Nucleus accumbens (tissue), 56 donors: ENCODE measurements at regions not wholly inside any gene's neighbourhood (a gene's known extent, or its start where the extent isn't known, plus 50 kb on each side); places are given as distances from the start of the nearest gene placed in this dataset.
"Not testable (repeated sequence)": the region's sequence is repeated elsewhere in the genome, so short reads cannot be mapped to it uniquely, and the experiment has no call there.

Source experiments
- DNase-seq, 56 donors: peaks; one replicate each; lab custom pipeline; 2025; lab: John Stamatoyannopoulos, UW

DNA sequence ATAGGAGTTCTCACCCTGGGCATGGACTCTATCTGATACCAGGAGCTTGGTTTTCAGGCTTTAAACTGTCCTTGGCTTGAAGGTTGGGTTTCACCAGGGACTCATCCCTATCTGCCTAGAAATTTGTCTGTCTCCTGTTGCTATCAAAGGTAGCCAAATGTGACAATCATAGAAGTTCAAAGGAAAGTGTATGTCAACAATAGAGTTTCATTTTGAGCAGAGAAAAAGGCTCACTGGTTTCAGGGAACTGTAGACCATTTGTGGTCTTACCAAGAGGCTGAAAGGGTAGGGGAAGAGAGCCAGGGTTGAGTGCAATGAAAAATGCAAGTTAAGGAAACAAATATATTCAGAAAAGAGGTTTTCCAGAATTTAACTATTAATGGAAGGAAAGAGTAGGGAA lies 966.8 kb upstream of the CITED2 start:
- DNase-seq, result no peak

- no peak for DNase-seq
These were observed 966.3 kb upstream of the CITED2 start for GRCh38 chr6:140340795-140341194.

DNA sequence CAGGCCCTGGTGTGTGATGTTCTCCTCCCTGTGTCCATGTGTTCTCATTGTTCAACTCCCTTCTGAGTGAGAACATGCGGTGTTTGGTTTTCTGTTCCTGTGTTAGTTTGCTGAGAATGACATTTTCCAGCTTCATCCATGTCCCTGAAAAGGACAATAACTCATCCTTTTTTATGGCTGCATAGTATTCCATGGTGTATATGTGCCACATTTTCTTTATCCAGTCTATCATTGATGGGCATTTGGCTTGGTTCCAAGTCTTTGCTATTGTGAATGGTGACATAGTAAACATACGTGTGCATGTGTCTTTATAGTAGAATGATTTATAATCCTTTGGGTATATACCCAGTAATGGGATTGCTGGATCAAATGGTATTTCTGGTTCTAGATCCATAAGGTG lies 964.6 kb upstream of the CITED2 start:
- not testable (repeated sequence) for DNase-seq

- DNase-seq, result no peak
These were observed 947.4 kb upstream of the CITED2 start for GRCh38 chr6:140321891-140322290.

GRCh38 chr6:140320081-140321080 lies 945.9 kb upstream of the CITED2 start:
- DNase-seq, result no peak

GRCh38 chr6:140319209-140319608 lies 944.8 kb upstream of the CITED2 start:
- DNase-seq, result no peak

DNA sequence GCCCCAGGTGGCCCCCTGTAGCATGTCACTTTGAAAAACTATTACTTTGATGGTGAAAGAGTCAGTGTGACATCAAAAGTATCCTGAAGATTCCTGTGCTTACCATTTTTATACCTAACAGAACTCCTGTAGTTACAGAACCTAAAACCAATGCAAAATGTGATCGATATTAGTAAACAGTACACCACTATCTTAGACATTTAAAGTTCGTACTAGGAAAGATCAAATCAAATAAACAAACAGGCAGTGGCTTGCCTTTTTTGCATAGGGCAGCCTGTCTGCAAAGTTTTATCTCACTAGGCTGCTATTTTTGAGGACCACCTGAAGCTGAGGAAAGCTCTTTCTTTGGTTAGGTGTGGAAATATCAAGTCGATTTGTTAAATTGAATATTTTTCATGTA lies 944.0 kb upstream of the CITED2 start:
- DNase-seq, result no peak

- DNase-seq, result no peak
These were observed 943.5 kb upstream of the CITED2 start for GRCh38 chr6:140317950-140318349.

DNA sequence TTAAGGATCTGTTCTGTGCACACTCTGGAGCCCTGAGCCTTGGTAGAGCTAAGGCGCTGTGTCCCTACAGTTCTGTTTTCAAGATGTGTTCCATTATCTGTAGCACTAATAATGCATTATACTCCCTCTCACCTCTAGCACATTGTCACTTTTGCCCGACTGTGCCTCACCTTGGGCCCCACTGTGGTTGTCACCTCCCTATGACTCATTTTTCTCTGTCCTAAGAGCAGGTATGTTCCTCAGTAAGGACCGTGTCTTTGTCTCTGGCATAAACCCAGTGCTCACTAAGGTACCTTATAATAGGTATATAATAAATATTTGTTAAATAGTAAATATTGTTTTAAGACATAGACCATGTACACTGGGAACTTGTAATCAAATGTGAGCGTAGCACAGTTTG lies 942.5 kb upstream of the CITED2 start:
- no peak for DNase-seq

DNA sequence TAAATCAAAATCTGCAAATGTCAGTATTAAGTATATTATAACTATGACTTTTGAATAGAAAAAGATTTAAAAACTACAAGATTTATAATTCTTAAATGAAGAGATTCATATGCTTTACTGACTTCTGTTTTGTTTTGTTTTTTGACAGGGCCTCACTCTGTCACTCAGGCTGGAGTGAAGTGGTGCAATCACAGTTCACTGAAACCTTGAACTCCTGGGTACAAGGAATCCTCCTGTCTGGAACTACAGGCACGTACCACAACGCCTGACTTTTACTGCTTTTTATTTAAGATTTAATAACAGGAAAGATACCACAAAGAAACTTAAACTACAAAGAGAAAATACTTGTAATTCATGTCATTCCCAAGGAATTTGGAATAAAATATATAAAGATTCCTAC lies 940.2 kb upstream of the CITED2 start:
- no peak for DNase-seq

- DNase-seq, result no peak
These were observed 936.7 kb upstream of the CITED2 start for GRCh38 chr6:140311146-140311545.

DNA sequence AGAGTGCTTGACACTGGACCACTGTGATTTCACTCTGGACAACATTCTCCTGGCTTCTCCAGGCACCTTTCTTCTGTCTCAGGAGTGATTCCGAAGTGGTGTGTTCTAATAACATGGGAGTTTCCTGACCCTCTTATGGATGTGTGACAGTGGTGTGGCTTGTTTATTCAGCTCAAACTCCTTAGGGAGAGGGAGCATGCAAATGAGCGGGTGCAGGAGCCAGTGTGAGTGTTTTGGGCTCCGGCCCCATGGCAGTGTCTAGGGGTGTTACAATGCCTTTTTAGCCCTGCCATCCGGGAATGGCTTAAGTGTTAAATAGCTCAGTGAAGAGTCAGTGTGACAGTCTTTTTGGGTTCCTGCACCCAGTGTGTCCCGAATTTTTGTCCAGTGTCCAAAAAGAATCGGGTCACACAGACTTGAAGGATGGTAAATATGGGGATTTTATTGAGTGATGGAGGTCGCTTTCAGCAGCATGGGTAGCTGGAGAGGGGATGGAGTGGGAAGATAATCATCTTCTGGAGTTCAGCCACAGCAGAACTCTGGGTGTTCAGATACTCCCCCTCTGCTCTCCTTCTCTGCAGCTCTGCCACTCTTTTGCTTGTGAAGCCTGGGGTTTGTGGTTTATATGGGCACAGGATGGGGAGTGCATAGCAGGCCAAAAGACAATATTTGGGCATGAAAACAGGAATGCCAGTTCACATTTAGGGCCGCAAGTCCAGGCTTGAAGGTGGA lies 928.9 kb upstream of the CITED2 start:
- DNase-seq, result no peak

GRCh38 chr6:140300331-140300730 lies 925.9 kb upstream of the CITED2 start:
- no peak for DNase-seq

- DNase-seq, result no peak
These were observed 914.7 kb upstream of the CITED2 start for GRCh38 chr6:140289186-140289585.

- DNase-seq, result no peak
These were observed 911.7 kb upstream of the CITED2 start for GRCh38 chr6:140285998-140286690.

DNA sequence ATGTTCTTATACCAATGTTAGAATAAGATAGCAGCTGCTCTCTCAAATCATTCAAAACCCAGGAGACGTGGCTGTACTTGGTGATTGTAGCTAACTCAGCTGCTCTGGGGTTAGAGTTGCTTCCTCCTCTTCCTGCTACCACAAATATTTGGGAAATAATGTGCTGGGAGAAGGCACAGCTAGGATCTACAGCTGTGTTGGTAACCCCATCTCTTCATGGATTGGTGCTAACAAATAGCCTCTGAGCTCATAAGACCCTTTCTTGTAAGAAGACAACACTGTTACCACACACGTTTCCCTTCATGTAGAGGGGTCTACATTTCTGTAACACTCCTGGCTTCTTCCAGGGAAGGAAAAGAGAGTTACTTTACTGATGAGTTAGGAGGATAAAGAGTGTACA lies 911.0 kb upstream of the CITED2 start:
- DNase-seq, result no peak

GRCh38 chr6:140284871-140285270 lies 910.4 kb upstream of the CITED2 start:
- no peak for DNase-seq

DNA sequence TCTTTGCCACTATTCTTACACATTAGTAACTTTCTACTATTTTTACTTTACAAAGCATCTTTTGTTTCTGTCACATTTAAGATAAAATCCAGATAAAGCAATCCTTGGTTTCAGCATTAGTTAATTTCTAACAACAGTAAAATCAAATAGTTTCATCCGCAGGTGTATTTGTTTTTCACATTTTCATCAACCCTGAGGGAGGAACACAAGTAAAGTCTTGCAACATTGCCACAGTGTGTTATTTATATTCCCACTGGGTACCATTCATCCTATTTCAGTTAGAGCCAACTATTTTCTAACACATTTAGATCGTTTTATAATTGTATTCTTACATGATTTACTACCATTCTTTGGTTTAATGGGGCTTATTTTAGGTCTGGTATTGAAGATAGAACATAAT lies 908.7 kb upstream of the CITED2 start:
- DNase-seq, result no peak

DNA sequence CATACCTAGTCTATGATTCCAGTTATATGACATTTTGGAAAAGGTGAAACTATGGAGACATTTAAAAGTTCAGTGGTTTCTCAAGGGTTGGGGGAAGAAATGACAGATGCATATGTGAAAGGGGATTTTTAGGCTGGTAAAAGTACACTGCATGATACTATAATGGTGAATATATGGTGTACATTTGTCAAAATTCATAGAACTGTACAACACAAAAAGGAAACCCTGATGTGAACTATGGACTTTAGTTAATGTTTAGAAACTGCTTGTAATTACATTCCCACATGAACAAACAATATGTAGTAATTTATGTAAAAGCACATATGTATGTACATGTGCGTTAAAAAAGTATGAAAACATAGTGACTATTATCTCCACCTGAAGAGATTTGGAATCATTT lies 907.3 kb upstream of the CITED2 start:
- DNase-seq, result no peak

DNA sequence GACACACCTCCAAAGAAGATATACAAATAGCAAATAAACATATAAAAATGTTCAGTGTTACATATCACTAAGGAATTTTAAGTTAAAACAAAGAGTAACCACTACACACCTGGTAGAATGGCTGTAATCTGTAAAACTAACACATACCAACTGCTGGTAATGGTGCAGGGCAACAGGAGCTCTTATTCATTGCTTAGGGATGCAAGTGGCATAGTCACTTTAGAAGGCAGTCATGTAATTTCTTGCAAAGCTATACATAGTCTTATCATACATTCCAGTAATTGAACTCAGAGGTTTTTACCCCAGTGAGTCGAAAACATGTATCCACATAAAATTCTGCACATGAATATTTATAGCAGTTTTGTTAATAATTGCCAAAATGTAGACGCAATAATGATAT lies 906.8 kb upstream of the CITED2 start:
- DNase-seq, result no peak

DNA sequence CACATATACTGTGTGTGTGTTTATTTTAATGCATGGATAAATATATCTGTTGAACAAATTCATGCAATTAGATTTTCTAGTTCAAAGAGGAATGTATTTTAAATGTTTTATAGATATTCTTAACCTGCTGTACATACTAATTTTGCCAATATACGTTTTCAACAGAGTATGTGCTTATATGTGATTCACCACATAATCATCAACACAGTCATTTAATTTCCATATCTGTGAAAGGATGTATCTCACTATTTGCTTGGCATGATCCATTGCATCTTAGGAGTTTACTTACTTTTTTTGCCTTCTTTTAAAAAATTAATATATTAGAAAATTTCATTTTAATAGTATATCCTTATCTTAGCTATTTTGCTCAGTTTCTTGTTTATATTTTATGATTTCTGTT lies 902.3 kb upstream of the CITED2 start:
- no peak for DNase-seq
